Breast epithelium (tissue), 3 donors: ENCODE measurements at regions not wholly inside any gene's neighbourhood (a gene's known extent, or its start where the extent isn't known, plus 50 kb on each side); places are given as distances from the start of the nearest gene placed in this dataset.

Experiments used
- POLR2A ChIP-seq: fragments of 450-650 bp; IDR thresholded peaks from one replicate; pipeline ENCODE4 v1.6.1; 2016; ENCODE audit warnings: antibody characterized with exemption, mild to moderate bottlenecking, moderate library complexity
- TF ChIP-seq, protein P1 (sequence below), 3 donors: fragments of 450-650 bp; IDR thresholded peaks; one replicate each; pipeline ENCODE4 v1.5.1; 2016 to 2017; ENCODE audit warnings: antibody characterized with exemption in 3 of 3, mild to moderate bottlenecking in 3 of 3, moderate library complexity in 3 of 3

- TF ChIP-seq, protein P1, sequence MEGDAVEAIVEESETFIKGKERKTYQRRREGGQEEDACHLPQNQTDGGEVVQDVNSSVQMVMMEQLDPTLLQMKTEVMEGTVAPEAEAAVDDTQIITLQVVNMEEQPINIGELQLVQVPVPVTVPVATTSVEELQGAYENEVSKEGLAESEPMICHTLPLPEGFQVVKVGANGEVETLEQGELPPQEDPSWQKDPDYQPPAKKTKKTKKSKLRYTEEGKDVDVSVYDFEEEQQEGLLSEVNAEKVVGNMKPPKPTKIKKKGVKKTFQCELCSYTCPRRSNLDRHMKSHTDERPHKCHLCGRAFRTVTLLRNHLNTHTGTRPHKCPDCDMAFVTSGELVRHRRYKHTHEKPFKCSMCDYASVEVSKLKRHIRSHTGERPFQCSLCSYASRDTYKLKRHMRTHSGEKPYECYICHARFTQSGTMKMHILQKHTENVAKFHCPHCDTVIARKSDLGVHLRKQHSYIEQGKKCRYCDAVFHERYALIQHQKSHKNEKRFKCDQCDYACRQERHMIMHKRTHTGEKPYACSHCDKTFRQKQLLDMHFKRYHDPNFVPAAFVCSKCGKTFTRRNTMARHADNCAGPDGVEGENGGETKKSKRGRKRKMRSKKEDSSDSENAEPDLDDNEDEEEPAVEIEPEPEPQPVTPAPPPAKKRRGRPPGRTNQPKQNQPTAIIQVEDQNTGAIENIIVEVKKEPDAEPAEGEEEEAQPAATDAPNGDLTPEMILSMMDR (IDR thresholded peaks at IDR 0.05) = no peak
- no peak for TF ChIP-seq POLR2A
Measured at GRCh38 chr4:120353235-120353634, 286.6 kb upstream of the MAD2L1 start.
